Stimulated activated CD8-positive, alpha-beta memory T cell treated with anti-CD3 and anti-CD28 coated beads, Interleukin-7, amount 100 ng/mL, for 24 hours (primary cell): ENCODE measurements at regions not wholly inside any gene's neighbourhood (a gene's known extent, or its start where the extent isn't known, plus 50 kb on each side); places are given as distances from the start of the nearest gene placed in this dataset.

Source experiments
- DNase-seq: peaks from one replicate; pipeline ENCODE4 v3.0.0-alpha.2; 2020; ENCODE audit warnings: low read depth

- no peak for DNase-seq
Observed at GRCh38 chr18:4851301-4851976, 345.6 kb downstream of the AKAIN1 start.

GRCh38 chr18:4847056-4847455 lies 350.0 kb downstream of the AKAIN1 start:
- DNase-seq: no peak

GRCh38 chr18:4844320-4844719 lies 352.7 kb downstream of the AKAIN1 start:
- no peak for DNase-seq

DNA sequence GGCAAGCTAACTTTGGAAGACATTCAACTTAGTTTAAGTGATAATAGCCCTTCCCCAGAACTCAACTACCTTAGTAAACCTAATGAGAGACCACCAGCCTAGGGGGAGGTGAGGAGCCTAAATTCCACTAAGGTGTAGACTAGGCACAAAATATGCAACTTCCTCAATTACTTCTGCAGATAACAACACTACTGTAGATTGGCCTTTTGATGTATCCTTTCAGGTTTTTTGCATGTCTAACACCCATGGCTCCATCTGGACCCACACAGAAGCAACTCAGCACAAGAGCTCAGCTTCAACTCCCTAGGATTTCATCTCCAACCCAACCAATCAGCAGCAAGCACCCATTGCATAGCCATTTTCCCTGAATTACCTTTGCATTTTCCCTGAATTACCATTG lies 353.3 kb downstream of the AKAIN1 start:
- DNase-seq: no peak

DNA sequence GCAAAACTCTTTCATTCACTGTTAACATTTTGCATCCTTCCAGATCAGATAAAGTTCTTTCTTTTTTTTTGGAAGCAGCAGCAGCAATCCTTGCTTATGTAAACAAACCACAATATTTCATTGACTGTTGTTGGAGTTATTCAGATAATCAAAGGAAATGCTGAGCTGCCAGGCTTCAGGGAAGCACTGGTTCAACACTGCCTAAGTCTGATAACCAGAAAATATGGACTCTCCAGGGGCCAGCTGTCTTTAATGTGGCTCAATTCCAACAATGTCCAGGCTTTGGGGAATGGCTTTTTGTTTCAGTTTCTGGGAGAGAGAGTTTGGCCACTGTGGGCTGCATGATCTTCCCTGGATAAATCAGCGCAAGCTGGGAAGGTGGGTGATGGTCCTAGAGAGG lies 354.3 kb downstream of the AKAIN1 start:
- DNase-seq: no peak

DNA sequence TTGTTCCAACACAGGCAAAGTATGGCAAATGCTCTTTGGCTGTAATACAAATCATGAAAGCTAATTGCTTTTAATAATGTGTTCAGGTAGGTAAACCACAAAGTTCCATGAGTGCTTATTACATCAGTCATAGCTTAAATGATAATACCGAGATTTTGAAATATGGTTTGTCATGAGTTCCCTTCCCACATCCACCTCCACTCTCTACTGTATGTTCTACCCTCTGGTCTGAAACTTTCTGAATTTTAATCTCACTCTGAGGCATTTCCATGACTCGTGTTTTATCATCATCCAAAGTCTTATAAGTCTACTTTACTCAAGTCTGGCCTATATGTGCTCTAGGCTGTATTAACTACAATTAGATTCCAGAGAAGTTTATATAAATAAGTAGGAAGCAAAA lies 354.8 kb downstream of the AKAIN1 start:
- DNase-seq: no peak

- no peak for DNase-seq
Observed at GRCh38 chr18:4839639-4840038, 357.4 kb downstream of the AKAIN1 start.

GRCh38 chr18:4836141-4836540 lies 360.9 kb downstream of the AKAIN1 start:
- DNase-seq: no peak

- DNase-seq: no peak
Observed at GRCh38 chr18:4831791-4832375, 365.2 kb downstream of the AKAIN1 start.

DNA sequence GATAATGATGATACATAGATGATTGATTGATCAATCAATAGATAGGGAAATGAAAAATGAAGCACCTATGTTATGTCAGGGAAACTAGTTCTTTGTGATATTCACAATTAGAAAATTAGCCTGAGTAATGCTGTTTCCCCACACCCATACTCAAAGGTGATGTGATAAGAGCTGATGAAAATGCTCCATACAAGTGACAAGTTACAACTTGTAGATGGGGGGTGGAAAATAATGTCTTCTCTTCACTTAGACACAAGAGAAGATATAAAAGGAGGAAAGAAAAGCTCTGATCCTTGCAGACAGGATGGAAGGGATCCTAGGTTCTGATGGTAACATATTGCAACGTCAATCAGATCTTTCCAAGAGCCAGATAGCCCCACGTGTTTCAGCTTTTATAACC lies 365.9 kb downstream of the AKAIN1 start:
- no peak for DNase-seq

DNA sequence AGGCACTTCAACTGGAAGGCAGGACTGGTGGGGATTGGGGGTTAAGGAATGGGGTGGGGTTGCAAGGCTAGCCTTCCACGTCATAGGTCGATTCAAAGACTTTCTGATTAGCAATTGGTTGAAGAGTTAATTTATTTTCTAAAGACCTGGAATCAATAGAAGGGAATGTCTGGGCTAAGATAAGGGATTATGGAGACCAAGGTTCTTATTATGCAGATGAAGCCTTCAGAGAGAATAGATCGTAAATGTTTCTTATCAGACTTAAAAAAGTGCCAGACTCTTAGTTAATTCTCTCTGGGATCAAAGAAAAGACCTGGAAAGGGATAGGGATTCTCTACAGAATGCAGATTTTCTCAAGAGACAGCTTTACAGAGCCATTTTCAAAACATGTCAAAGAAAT lies 368.0 kb upstream of the DLGAP1 start:
- DNase-seq: no peak

- no peak for DNase-seq
Observed at GRCh38 chr18:4821801-4822200, 366.7 kb upstream of the DLGAP1 start.

DNA sequence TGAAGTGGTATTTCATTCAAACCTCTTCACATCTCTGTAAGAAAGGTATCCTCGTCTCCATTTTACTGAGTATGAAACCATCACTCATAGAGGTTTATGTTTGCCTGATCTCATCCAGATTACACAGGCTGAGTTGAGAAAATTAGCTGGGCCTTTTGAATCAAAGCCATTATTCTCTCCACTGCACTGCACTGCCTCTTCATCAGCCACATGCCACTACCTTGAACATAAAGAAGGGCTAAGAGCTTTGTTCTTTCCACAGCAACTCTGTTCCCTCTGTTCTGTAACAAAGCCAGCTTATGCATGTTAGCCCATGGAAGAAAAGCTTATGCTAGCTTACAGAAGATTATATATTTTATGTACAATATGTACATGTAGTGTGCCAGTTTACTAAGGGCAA lies 362.6 kb upstream of the DLGAP1 start:
- no peak for DNase-seq

GRCh38 chr18:4813708-4814107 lies 358.6 kb upstream of the DLGAP1 start:
- no peak for DNase-seq

GRCh38 chr18:4808891-4809290 lies 353.8 kb upstream of the DLGAP1 start:
- DNase-seq: no peak

DNA sequence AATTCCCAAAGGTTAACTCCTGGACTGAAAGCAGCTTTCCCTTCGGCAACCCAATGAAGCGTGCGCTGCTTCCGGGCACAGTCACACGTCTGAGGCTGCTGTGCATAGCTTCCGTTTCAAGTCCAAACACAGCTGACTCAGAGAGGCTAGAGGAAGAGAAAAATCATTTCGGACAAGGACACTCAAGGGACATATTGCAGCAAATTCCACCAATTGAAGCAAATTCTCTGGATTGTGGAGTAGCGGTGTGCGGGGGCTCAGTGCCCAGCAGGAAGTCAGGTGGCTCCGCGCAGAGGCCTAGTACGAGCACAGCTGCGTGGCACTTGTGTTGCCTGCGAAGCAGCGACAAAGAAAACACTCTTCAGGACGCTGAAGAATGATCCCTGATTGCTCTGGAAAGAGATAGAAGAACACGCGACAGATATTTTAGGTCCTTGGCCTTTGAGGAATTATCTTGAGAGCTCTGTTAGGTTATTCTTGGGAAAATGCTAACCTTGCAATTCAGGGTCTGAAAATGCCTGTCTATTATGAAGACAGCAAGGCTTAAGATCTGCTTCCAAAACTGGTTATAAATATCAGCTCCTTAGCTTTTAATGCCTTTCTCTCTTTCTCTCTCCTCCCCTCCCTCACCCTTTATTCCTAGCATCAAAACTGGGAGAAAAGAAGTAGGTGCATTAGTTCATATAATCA lies 352.6 kb upstream of the DLGAP1 start:
- DNase-seq: no peak

GRCh38 chr18:4806331-4806730 lies 351.2 kb upstream of the DLGAP1 start:
- DNase-seq: no peak

DNA sequence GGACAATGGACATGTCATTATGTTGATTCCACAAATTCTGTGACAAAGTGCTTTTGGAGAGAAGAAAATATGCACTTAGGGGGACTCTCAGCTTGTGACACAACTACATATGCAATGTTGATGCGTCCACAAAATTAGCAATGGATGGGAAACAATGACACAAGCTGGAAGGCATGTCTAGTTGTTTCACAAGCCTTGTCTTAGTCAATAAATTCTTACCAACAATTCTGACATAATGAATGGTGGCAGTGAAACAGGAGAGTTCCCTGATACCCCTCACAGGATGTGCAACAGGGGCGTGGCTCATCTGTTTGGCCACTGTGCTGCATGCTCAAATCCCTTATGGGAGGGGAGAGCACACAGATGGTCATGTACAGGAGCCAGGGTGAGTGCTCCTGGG lies 347.2 kb upstream of the DLGAP1 start:
- no peak for DNase-seq

- no peak for DNase-seq
Observed at GRCh38 chr18:4801151-4801550, 346.0 kb upstream of the DLGAP1 start.

DNA sequence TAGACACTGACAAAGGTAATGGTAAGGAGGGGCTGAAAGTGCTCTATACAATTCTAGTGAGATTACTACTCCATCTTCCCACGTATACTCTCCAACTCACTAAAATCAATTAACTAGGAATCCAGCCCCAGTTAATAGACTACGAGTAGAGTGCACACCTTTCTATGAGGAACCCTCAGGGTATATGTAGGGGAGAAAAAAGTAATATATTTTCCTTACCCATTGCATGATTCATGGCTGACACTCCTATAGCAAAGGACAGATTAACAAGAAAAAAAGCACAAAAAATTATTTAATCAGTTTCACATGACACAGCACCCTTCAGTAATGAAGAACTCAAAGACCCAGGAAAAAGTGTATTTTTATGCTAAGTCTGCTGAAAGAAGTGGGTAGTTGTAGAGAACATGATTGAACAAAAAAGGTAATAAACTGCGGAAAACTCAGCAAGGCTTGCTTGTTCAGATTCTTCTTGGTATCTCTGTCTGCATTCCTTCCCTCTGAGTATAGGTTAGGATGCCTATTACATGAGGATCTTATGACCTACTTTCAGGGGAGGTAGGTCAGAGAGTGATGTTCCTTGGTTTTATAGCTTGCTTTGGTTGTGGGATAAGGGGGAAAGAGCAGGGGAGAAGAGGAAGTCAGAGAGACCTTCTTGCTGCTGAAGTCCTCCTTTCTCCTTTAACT lies 342.0 kb upstream of the DLGAP1 start:
- DNase-seq: no peak

DNA sequence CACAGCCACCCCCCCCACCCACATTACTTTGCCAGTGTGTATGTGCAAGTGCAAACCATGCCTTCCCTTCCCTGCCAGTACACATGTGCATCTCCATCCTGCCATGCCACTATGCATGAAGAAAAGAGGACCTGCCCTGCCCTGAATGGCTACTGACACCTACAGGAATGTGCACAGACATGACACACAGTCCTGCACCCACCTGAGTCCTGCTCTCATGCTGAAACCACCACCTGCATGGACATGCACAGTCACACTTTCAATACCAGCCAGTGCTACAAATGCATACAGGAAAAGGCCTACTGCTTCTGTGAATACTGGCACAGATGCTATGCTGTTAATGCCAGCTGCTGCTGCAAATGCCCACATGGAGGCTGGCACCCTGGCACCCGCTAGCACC lies 334.4 kb upstream of the DLGAP1 start:
- DNase-seq: no peak

DNA sequence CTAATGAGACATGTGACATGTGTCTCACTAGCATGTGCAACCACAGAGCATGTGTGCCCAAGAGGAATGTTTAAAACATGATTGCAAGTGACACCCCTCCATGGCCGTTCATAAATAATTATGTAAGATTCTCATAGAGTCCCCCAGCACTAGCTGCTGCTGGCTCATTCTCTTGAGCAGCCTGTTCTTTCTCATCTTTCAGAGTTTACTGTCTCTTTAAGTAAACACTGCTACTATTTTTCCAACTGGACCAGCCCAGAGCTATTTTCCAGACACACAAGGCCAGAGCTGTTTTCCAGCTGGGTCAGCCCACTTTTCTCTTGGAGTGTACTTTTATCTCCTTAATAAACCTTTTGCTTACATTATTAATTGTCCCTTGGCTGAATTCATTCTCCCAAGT lies 326.8 kb upstream of the DLGAP1 start:
- no peak for DNase-seq

- DNase-seq: no peak
Observed at GRCh38 chr18:4765401-4765800, 310.3 kb upstream of the DLGAP1 start.
